GM12875 (cell line): ENCODE measurements at regions not wholly inside any gene's neighbourhood (a gene's known extent, or its start where the extent isn't known, plus 50 kb on each side); places are given as distances from the start of the nearest gene placed in this dataset.

Source experiments
- H3K4me3 ChIP-seq: one replicate; pipeline ENCODE4 v1.5.1; 2011; ENCODE audit warnings: low read depth, low read length, control low read depth
- TF ChIP-seq, protein P1 (sequence below): IDR thresholded peaks from 2 replicates; pipeline ENCODE4 v1.5.1; 2011; ENCODE audit warnings: low read depth, mild to moderate bottlenecking, control low read depth, inconsistent platforms, low read length, moderate library complexity, borderline replicate concordance; ENCODE audit not compliant: insufficient read depth

DNA sequence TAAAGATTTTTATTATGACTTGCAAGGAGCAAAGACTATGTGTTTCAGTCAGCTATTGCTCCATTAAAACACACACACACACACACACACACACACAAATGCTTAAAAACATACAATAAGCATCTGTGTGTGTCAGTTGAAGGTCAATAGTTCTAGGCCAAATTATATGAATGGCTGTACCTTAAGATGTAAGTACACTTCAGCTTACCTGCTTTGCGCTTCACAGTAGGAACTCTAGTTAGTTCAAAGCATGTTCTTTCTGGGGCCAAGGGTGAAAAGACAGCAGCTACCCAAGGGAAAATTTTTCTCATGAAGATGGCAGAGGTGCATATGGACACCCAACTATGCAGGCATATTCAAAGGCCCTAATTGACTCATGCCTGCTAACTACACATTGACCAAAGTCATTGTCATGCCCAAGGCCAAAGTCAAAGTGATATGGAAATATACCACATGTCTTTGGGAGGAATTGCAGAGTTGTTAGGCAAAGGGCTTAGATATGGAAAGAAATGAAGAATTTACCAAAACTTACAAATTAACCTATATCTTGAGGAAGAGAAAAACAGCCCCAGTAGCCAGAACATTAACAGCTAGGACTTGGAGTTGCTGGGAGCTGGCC is 61.9 kb upstream of the BTN3A2 start:
- TF ChIP-seq, protein P1, sequence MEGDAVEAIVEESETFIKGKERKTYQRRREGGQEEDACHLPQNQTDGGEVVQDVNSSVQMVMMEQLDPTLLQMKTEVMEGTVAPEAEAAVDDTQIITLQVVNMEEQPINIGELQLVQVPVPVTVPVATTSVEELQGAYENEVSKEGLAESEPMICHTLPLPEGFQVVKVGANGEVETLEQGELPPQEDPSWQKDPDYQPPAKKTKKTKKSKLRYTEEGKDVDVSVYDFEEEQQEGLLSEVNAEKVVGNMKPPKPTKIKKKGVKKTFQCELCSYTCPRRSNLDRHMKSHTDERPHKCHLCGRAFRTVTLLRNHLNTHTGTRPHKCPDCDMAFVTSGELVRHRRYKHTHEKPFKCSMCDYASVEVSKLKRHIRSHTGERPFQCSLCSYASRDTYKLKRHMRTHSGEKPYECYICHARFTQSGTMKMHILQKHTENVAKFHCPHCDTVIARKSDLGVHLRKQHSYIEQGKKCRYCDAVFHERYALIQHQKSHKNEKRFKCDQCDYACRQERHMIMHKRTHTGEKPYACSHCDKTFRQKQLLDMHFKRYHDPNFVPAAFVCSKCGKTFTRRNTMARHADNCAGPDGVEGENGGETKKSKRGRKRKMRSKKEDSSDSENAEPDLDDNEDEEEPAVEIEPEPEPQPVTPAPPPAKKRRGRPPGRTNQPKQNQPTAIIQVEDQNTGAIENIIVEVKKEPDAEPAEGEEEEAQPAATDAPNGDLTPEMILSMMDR: no peak
- H3K4me3 ChIP-seq: no peak overlapping the region

DNA sequence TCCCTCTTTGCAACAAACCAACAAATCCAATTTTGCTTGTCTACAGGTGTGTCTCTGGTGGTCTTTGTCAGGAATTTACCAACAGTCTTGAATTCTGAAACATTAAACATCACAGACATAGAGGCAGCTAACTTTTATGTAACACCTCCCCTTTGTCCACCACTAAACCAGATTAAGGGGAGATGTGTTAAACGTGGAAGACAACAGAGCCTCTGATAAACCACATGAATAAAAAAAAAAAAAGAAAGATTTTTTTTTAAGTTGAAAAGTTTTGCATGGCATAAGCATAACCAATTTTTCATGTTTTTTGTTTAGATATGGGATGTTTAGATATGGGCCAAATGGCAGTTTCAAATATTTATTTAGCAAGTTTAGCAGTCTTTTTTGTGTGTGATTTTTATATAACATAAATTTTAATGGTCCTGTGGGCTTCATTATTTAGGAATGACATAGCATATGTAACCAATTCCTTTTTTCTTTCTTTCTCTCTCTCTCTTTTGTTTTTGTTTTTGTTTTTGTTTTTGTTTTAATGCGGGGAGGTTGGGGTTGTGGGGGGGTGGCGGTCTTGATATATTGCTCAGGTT is 60.7 kb upstream of the BTN3A2 start:
- peak overlapping the region; percentile 40 for H3K4me3 ChIP-seq
- TF ChIP-seq, protein P1: no peak

- peak overlapping the region; percentile 40 for H3K4me3 ChIP-seq
- TF ChIP-seq, protein P1: no peak
These were observed 60.0 kb upstream of the BTN3A2 start for GRCh38 chr6:26304797-26305640.

DNA sequence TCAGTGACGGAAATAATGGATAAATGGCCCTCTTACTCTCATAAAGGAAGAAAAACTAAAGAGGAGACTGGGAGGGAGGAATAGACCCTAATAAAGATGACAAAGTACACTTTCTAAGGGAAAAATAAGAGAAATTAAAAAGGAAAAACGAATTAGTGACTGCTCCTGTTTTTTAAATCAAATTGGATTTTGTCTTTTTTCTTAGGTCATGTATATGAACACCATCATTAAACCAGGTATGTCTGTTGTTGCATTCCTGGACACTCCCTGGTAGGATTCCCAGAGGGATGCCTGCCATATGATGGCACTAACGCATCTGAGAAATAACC is 59.4 kb upstream of the BTN3A2 start:
- TF ChIP-seq, protein P1: no peak
- H3K4me3 ChIP-seq: no peak overlapping the region

- TF ChIP-seq, protein P1: no peak
- no peak overlapping the region for H3K4me3 ChIP-seq
These were observed 58.8 kb upstream of the BTN3A2 start for GRCh38 chr6:26306232-26306631.

DNA sequence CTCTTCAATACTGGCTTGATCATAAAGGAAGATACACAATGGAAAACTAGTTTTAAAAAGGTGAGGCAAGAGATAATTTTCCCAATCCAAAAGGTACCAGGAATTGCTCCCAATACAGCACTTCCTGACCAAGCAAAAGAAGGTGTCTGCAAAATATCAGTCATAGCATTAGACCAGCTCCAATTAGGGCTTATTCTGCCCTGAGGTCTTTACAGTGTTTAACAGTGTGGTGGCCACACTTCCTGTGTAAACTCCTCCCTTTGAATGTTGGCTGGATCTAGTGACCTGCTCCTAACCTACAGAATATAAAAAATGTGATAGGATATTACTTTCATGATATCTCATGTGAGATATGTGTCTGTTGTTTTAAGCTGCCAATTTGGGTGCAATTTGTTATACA is 57.1 kb upstream of the BTN3A2 start:
- H3K4me3 ChIP-seq: no peak overlapping the region
- TF ChIP-seq, protein P1: no peak
